ENCODE measurements at regions not wholly inside any gene's neighbourhood (a gene's known extent, or its start where the extent isn't known, plus 50 kb on each side); places are given as distances from the start of the nearest gene placed in this dataset.

GRCh38 chr2:20897047-20897446 is 74.1 kb upstream of the LDAH start:
- ChIA-PET CTCF (no interaction called here), POLR2A (no interaction called here)
- Histone ChIP-seq H3K4me3 (ENCODE audit: low read depth, low read length) (no peak overlapping the region), H3K36me3 (ENCODE audit: control insufficient read depth, insufficient read depth, low read length) (no peaks in the 10 kb centered on the region), H3K27me3 (ENCODE audit: control insufficient read depth, insufficient read depth, low read length) (no peaks in the 10 kb centered on the region)
- DNase-seq (ENCODE audit: low read depth) = no peak
- TF ChIP-seq CTCF (IDR thresholded peaks at IDR 0.05; ENCODE audit: insufficient read depth, low read depth, low read length) = no peak

- TF ChIP-seq CTCF (IDR thresholded peaks at IDR 0.05; ENCODE audit: insufficient read depth, low read depth, low read length) = no peak
- ChIA-PET POLR2A (no interaction called here), CTCF (no interaction called here)
- Histone ChIP-seq H3K36me3 (ENCODE audit: control insufficient read depth, insufficient read depth, low read length) (no peaks in the 10 kb centered on the region), H3K4me3 (ENCODE audit: low read depth, low read length) (no peak overlapping the region), H3K27me3 (ENCODE audit: control insufficient read depth, insufficient read depth, low read length) (no peaks in the 10 kb centered on the region; the same call in 1 of the 2 replicates)
- DNase-seq (ENCODE audit: low read depth) = no peak
These were observed 61.9 kb upstream of the LDAH start for GRCh38 chr2:20884829-20885228.

- H3K36me3 ChIP-seq (ENCODE audit: control insufficient read depth, insufficient read depth, low read length) = no peaks in the 10 kb centered on the region
- no peak for TF ChIP-seq CTCF (IDR thresholded peaks at IDR 0.05; ENCODE audit: insufficient read depth, low read depth, low read length)
- ChIA-PET POLR2A (no interaction called here), CTCF (interaction anchor here (1.0 kb wide), 2 partner anchors 12 to 17 kb away, joined by 3 to 4 read pairs; no protein-coding TSS in a partner anchor)
- no peak for DNase-seq (ENCODE audit: low read depth)
- H3K27me3 ChIP-seq (ENCODE audit: control insufficient read depth, insufficient read depth, low read length) = no peaks in the 10 kb centered on the region; the same call in 1 of the 2 replicates
- no peak overlapping the region for H3K4me3 ChIP-seq (ENCODE audit: low read depth, low read length)
These were observed 59.7 kb upstream of the LDAH start for GRCh38 chr2:20882466-20883170.

- Histone ChIP-seq H3K36me3 (ENCODE audit: control insufficient read depth, insufficient read depth, low read length) (no peaks in the 10 kb centered on the region), H3K27me3 (ENCODE audit: control insufficient read depth, insufficient read depth, low read length) (peaks cover 2% of the 10 kb centered on the region; the same call in 1 of the 2 replicates), H3K4me3 (ENCODE audit: low read depth, low read length) (no peak overlapping the region)
- no peak for TF ChIP-seq CTCF (IDR thresholded peaks at IDR 0.05; ENCODE audit: insufficient read depth, low read depth, low read length)
- DNase-seq (ENCODE audit: low read depth) = no peak
- ChIA-PET CTCF (no interaction called here), POLR2A (no interaction called here)
These were observed 57.4 kb upstream of the LDAH start for GRCh38 chr2:20880221-20880771.

- Histone ChIP-seq H3K27me3 (ENCODE audit: control insufficient read depth, insufficient read depth, low read length) (peaks cover 2% of the 10 kb centered on the region; the same call in 1 of the 2 replicates), H3K36me3 (ENCODE audit: control insufficient read depth, insufficient read depth, low read length) (no peaks in the 10 kb centered on the region), H3K4me3 (ENCODE audit: low read depth, low read length) (no peak overlapping the region)
- ChIA-PET CTCF (no interaction called here), POLR2A (no interaction called here)
- DNase-seq (ENCODE audit: low read depth) = no peak
- no peak for TF ChIP-seq CTCF (IDR thresholded peaks at IDR 0.05; ENCODE audit: insufficient read depth, low read depth, low read length)
These were observed 56.3 kb upstream of the LDAH start for GRCh38 chr2:20879221-20879620.

Data from BJ (cell line).